ENCODE measurements at regions not wholly inside any gene's neighbourhood (a gene's known extent, or its start where the extent isn't known, plus 50 kb on each side); places are given as distances from the start of the nearest gene placed in this dataset.

GRCh38 chr1:80418134-80418533 lies 1382.6 kb upstream of the ADGRL2 start:
- no peak for TF ChIP-seq CTCF (conservative IDR thresholded peaks at IDR 0.05; ENCODE audit: low read depth, low read length)
- H3K4me3 ChIP-seq (ENCODE audit: low read length): no peak overlapping the region
- DNase-seq (ENCODE audit: low read depth): no peak

- H3K4me3 ChIP-seq (ENCODE audit: low read length): no peak overlapping the region
- TF ChIP-seq CTCF (conservative IDR thresholded peaks at IDR 0.05; ENCODE audit: low read depth, low read length): no peak
- DNase-seq (ENCODE audit: low read depth): no peak
Measured at GRCh38 chr1:80417671-80418070, 1383.1 kb upstream of the ADGRL2 start.

- no peak for DNase-seq (ENCODE audit: low read depth)
- no peak for TF ChIP-seq CTCF (conservative IDR thresholded peaks at IDR 0.05; ENCODE audit: low read depth, low read length)
Measured at GRCh38 chr1:80413969-80414368, 1386.8 kb upstream of the ADGRL2 start.

GRCh38 chr1:80410233-80410632 lies 1390.5 kb upstream of the ADGRL2 start:
- DNase-seq (ENCODE audit: low read depth): no peak
- TF ChIP-seq CTCF (conservative IDR thresholded peaks at IDR 0.05; ENCODE audit: low read depth, low read length): no peak

More at GRCh38 chr1:80413969-80414368, 1386.8 kb upstream of the ADGRL2 start:
- H3K4me3 ChIP-seq (ENCODE audit: low read length): no peak overlapping the region

GRCh38 chr1:80403471-80403893 lies 1397.0 kb upstream of the ADGRL4 start:
- H3K4me3 ChIP-seq (ENCODE audit: low read length): no peak overlapping the region
- no peak for DNase-seq (ENCODE audit: low read depth)
- no peak for TF ChIP-seq CTCF (conservative IDR thresholded peaks at IDR 0.05; ENCODE audit: low read depth, low read length)

More at GRCh38 chr1:80410233-80410632, 1390.5 kb upstream of the ADGRL2 start:
- no peak overlapping the region for H3K4me3 ChIP-seq (ENCODE audit: low read length)

GRCh38 chr1:80402625-80403024 lies 1396.1 kb upstream of the ADGRL4 start:
- DNase-seq (ENCODE audit: low read depth): no peak
- no peak overlapping the region for H3K4me3 ChIP-seq (ENCODE audit: low read length)
- no peak for TF ChIP-seq CTCF (conservative IDR thresholded peaks at IDR 0.05; ENCODE audit: low read depth, low read length)

- no peak for TF ChIP-seq CTCF (conservative IDR thresholded peaks at IDR 0.05; ENCODE audit: low read depth, low read length)
- DNase-seq (ENCODE audit: low read depth): no peak
Measured at GRCh38 chr1:80401757-80402156, 1395.2 kb upstream of the ADGRL4 start.

More at GRCh38 chr1:80401757-80402156, 1395.2 kb upstream of the ADGRL4 start:
- H3K4me3 ChIP-seq (ENCODE audit: low read length): no peak overlapping the region
